GM18907 (cell line): ENCODE measurements at regions not wholly inside any gene's neighbourhood (a gene's known extent, or its start where the extent isn't known, plus 50 kb on each side); places are given as distances from the start of the nearest gene placed in this dataset.
A peak's percentile ranks its signal among the peaks of the same experiment; 100 is the strongest.
"Not testable (repeated sequence)": the region's sequence is repeated elsewhere in the genome, so short reads cannot be mapped to it uniquely, and the experiment has no call there.

Source experiments
- ATAC-seq: cut with Tn5 transposase; IDR thresholded peaks from one replicate; pipeline ENCODE4 v1.9.1; 2021; ENCODE audit warnings: mild to moderate bottlenecking, moderate library complexity; ENCODE audit not compliant: unreplicated experiment

- no peak for ATAC-seq
These were observed 120.2 kb upstream of the MBNL1 start for GRCh38 chr3:152148579-152148978.

GRCh38 chr3:152149832-152150231, 118.9 kb upstream of the MBNL1 start:
- no peak for ATAC-seq

GRCh38 chr3:152151216-152151876, 117.4 kb upstream of the MBNL1 start:
- ATAC-seq, result no peak

GRCh38 chr3:152151877-152152765, 116.6 kb upstream of the MBNL1 start:
- ATAC-seq, result not testable (repeated sequence)

- not testable (repeated sequence) for ATAC-seq
These were observed 115.6 kb upstream of the MBNL1 start for GRCh38 chr3:152153115-152153514.

GRCh38 chr3:152155246-152156020, 113.3 kb upstream of the MBNL1 start:
- no peak for ATAC-seq

- ATAC-seq, result no peak
These were observed 111.8 kb upstream of the MBNL1 start for GRCh38 chr3:152156880-152157279.

GRCh38 chr3:152157337-152157736, 111.4 kb upstream of the MBNL1 start:
- ATAC-seq, result no peak

GRCh38 chr3:152159328-152159727, 109.4 kb upstream of the MBNL1 start:
- ATAC-seq, result no peak

- ATAC-seq, result no peak
These were observed 108.2 kb upstream of the MBNL1 start for GRCh38 chr3:152160350-152161011.

GRCh38 chr3:152172460-152172859, 96.3 kb upstream of the MBNL1 start:
- ATAC-seq, result no peak

GRCh38 chr3:152173627-152174026, 95.1 kb upstream of the MBNL1 start:
- ATAC-seq, result no peak

GRCh38 chr3:152174876-152175527, 93.7 kb upstream of the MBNL1 start:
- ATAC-seq, result no peak

GRCh38 chr3:152175528-152175889, 93.2 kb upstream of the MBNL1 start:
- no peak for ATAC-seq

- no peak for ATAC-seq
These were observed 92.5 kb upstream of the MBNL1 start for GRCh38 chr3:152176241-152176640.

GRCh38 chr3:152176998-152177397, 91.7 kb upstream of the MBNL1 start:
- ATAC-seq, result no peak

- peak; percentile 97 for ATAC-seq
These were observed 91.0 kb upstream of the MBNL1 start for GRCh38 chr3:152177757-152178156.

- peak; percentile 70 for ATAC-seq
These were observed 85.3 kb upstream of the MBNL1 start for GRCh38 chr3:152183473-152183872.

GRCh38 chr3:152184971-152185686, 83.6 kb upstream of the MBNL1 start:
- ATAC-seq, result no peak
